Sciatic nerve (tissue), 2 donors: ENCODE measurements at regions not wholly inside any gene's neighbourhood (a gene's known extent, or its start where the extent isn't known, plus 50 kb on each side); places are given as distances from the start of the nearest gene placed in this dataset.
"Not testable (repeated sequence)": the region's sequence is repeated elsewhere in the genome, so short reads cannot be mapped to it uniquely, and the experiment has no call there.

Experiments used
- ATAC-seq: fragments of 200-7000 bp; cut with Tn5 transposase; one replicate; pipeline ENCODE4 v1.9.1; 2020; ENCODE audit warnings: mild to moderate bottlenecking, moderate library complexity
- DNase-seq: peaks from one replicate; pipeline ENCODE4 v3.0.0-alpha.2; 2020; ENCODE audit warnings: low spot score
- intact Hi-C: fragments of 100-400 bp; cut with DNase I; formaldehyde crosslinking; loops from one replicate; pipeline ENCODE4 v1.14.2; 2022
- donor health status: DM: no; HTN: no; CAD: no.
- donor health status: DM: no; HTN: no; CAD: no.

DNA sequence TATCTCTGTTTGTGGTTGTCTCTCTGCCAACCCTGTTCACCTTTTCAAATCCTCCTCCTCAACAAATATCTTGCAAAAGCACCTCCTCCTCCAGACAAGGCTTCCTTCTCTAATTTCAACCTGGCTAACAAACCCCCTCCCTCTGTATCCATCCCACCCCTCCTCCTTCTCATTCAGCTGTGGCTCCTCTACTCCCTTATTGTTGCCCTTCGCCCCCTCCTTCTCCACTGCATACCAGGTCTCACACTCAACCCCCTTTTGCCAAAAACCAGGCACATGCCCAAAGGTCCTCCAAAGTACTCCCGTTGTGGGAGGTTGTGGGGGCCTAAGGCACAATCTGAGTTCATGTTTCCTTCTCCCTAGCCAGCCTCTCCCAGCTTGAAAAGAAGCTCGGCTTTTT lies 110.6 kb downstream of the JRKL start:
- DNase-seq (no peak), ATAC-seq (no peak)
- intact Hi-C loops: no loop called here

GRCh38 chr11:96506041-96506440 lies 116.2 kb downstream of the JRKL start:
- ATAC-seq (no peak), DNase-seq (no peak)
- intact Hi-C loops: no loop called here

DNA sequence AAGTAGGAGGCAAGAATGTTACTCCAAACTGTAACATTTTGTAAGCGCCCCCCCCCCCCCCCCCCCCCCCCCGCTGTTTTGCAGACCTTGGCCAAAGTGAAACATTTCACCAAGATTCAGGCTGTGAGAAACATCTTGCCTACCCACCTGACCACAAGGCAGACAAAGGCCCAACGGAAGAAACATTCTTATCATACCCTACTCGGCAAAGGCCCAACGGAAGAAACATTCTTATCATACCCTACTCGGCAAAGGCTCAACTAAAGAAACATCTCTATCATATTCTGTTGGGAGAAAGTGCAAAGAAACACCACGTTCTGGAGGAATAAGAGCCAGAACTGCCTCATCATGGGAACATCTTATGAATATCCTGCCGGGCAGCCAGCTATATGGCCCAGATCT lies 117.1 kb downstream of the JRKL start:
- DNase-seq (no peak), ATAC-seq (no peak)
- intact Hi-C loops: no loop called here

GRCh38 chr11:96508861-96509260 lies 119.0 kb downstream of the JRKL start:
- DNase-seq (no peak), ATAC-seq (no peak)
- intact Hi-C loops: no loop called here

GRCh38 chr11:96520939-96521338 lies 131.1 kb downstream of the JRKL start:
- intact Hi-C loops: no loop called here
- DNase-seq (no peak), ATAC-seq (no peak)

DNA sequence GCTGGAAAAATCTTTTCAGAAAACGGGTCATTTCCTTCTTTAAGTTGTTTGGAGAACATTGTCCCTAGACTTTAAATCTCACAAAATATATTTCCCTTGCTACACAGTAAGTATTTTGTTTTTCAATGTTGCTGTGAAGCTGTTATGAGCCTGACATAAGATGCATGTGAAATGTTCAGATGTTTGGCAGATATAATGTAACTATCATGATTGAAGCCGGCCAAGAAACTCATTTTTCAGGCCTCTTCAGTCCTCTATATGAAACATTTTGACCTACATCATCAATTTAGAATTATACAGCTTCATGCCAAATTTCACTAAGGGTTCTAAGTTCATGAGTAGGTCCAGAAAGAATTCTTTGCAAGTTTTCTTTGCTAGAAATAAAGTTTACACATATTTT lies 133.8 kb downstream of the JRKL start:
- ATAC-seq (no peak), DNase-seq (no peak)
- intact Hi-C loops: no loop called here

DNA sequence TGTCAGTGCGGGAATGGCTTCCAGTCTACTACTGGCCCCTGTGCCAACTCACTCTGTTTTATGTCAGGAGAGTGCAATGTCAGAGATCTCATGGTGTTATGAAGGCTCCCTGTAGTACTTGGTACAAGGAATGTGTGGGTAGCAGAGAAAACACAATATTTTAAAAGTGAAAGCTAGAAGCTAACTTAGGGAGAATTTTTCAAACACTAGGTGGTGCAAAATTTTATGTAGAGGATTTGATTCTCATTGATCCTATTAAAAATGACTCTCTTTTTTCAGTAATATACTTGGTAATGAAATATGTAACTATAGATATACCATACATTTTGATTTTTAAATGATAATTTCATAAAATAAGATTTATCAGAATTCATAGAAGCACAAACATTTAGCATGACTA lies 134.7 kb downstream of the JRKL start:
- no peak for ATAC-seq
- DNase-seq: no peak
- intact Hi-C loops: no loop called here

DNA sequence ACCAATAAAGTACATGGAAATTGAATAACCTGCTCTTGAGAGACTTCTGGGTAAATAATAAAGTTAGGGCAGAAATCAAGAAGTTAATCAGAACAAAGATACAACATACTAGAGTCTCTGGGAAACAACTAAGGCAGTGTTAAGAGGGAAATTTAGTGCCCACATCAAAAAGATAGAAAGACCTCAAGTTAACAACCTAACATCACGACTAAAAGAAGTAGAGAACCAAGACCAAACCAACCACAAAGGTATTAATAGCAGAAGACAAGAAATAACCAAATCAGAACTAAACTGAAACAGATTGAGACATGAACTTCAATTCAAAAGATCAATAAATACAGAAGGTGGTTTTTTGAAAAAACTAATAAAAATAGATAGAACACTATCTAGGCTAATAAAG lies 140.7 kb downstream of the JRKL start:
- no peak for DNase-seq
- intact Hi-C loops: no loop called here
- ATAC-seq: no peak

DNA sequence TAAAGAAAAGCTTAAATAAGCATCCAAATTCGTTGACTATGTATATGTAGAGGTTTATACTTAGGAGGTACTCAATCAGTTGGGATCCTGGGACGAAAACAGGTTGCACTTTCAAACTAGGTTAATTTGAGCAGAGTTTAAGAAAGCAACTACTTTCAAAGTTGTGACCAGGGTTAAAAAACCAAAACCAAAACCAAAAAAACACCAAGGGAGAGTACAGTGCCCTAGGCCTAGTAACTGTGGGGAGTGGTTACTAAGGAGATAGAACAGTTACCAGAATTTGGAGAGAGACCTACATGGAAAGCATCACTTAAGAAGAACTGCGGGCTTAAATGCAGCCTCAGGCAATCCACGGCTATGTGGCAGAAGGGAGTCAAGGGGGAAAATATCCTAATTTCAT lies 148.3 kb downstream of the JRKL start:
- ATAC-seq (no peak), DNase-seq (no peak)
- intact Hi-C loops: no loop called here

- intact Hi-C loops: no loop called here
- ATAC-seq (no peak), DNase-seq (no peak)
These were observed 148.8 kb downstream of the JRKL start for GRCh38 chr11:96538622-96539021.

- DNase-seq (no peak), ATAC-seq (no peak)
- intact Hi-C loops: no loop called here
These were observed 151.1 kb downstream of the JRKL start for GRCh38 chr11:96540875-96541274.

DNA sequence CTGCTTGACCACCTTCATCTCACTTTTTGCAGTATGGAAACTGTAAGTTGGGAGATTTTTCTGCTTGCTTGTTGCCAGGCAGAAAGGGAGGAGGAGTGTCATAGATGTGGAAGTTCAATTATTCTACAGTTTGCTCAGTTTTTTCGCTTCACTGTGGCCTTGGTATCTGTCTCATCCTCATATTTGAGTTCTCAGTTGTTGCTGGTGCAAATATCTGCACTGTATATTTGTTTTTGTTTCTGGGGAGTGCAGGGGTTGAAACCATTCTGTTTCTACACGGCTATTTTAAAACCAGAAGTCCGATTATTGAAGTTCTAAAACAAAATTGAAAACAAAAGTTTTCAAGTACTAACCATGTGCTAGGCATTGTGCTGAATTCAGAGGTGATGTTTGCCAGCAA lies 153.4 kb downstream of the JRKL start:
- DNase-seq (no peak), ATAC-seq (no peak)
- intact Hi-C loops: no loop called here

DNA sequence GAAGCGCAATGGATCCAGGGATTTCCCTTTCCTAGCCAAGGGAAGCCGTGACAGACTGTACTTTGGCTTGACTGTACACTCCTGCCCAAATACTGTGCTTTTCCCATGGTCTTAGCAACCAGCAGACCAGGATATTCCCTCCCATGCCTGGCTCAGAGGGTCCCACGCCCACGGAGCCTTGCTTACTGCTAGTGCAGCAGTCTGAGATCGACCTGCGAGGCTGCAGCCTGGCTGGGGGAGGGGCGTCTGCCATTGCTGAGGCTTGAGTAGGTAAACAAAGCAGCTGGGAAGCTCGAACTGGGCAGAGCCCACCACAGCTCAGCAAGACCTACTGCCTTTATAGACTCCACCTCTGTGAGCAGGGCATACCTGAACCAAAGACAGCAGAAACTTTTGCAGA lies 155.4 kb downstream of the JRKL start:
- intact Hi-C loops, DNase-seq, ATAC-seq: not testable (repeated sequence)

DNA sequence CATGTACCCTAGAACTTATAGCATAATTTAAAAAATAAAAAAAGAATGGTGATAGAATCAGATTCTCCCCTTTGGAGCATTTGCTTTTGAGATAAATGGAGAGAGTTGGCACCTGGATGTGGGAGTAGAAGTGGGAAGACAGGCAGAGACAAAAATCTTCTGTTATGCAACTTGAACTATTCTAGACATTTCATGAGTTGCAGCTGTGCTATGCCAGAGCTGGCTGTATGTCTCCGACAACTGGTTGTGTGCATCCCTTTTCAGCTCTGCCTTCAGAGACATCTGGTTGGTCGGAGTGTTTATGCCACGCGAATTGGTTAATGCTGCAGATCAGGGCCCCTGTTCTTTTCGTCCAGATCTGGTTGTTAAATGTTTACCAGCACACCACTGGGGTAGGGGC lies 161.3 kb downstream of the JRKL start:
- DNase-seq (no peak), ATAC-seq (no peak)
- intact Hi-C loops: no loop called here

DNA sequence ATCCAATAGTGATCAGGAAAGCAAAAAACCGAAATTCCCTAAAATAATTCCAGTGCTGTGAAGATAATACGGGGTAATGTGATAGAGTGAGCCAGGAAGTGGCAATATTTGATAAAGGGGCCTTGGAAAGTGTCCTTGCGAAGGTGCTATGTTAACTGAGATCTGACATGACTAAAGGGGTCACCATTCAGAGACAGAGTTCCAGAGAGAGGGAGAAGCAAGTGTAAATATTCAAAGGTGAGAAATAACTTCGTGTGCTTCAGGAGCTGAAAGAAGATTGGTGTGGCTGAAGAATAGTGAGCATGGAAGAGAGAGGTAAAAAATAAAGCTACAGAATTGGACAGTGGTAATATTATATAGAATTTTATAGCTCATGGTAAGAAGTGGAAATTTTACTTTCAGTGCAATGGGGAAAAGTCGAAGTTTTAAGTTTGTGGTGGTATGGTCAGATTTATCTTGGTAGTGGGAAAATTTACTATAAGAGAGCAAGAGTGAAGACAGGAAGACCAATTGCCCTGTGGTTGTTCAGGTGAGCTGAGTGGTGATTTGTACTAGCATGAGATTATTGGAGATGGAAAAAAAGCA lies 164.5 kb downstream of the JRKL start:
- DNase-seq: no peak
- no peak for ATAC-seq
- intact Hi-C loops: no loop called here

DNA sequence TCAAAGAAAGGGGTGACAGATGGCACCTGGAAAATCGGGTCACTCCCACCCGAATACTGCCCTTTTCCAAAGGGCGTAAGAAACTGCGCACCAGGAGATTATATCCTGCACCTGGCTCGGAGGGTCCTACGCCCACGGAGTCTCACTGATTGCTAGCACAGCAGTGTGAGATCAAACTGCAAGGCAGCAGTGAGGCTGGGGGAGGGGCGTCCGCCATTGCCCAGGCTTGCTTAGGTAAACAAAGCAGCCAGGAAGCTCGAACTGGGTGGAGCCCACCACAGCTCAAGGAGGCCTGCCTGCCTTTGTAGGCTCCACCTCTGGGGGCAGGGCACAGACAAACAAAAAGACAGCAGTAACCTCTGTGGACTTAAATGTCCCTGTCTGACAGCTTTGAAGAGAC lies 166.0 kb downstream of the JRKL start:
- ATAC-seq, DNase-seq, intact Hi-C loops: not testable (repeated sequence)

GRCh38 chr11:96560727-96561126 lies 170.9 kb downstream of the JRKL start:
- ATAC-seq, intact Hi-C loops, DNase-seq: not testable (repeated sequence)

- no peak for DNase-seq
- intact Hi-C loops: no loop called here
These were observed 177.4 kb downstream of the JRKL start for GRCh38 chr11:96567176-96567575.

GRCh38 chr11:96567667-96568066 lies 177.9 kb downstream of the JRKL start:
- DNase-seq: no peak
- intact Hi-C loops: no loop called here
- ATAC-seq: no peak

More at GRCh38 chr11:96567176-96567575, 177.4 kb downstream of the JRKL start:
- ATAC-seq: peak; percentile 64

- ATAC-seq (no peak), DNase-seq (no peak)
- intact Hi-C loops: no loop called here
These were observed 186.6 kb downstream of the JRKL start for GRCh38 chr11:96576383-96576782.

DNA sequence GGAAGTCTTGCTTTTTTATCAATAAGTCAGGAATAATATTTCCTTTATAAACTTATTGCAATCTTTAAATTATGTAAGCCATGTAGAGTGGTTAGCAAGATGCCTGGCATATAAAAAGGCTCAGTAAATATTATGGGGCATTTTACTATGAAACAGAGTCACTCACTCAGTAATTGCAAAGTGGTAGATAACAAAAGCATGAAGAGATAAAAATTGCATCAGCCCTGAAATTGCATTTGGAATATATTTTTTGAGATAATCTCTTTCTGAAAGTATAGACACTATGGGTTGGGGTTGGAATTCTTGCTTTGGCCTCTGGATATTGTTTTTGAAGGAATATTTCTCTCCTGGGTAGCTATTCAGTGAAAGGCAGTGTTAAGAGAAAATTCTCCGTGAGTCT lies 188.6 kb downstream of the JRKL start:
- intact Hi-C loops: no loop called here
- ATAC-seq (no peak), DNase-seq (no peak)

GRCh38 chr11:96579656-96580055 lies 189.8 kb downstream of the JRKL start:
- no peak for DNase-seq
- intact Hi-C loops: no loop called here
- ATAC-seq: no peak
